Mesenchymal stem cell (in vitro differentiated cells and primary cell): ENCODE measurements at regions not wholly inside any gene's neighbourhood (a gene's known extent, or its start where the extent isn't known, plus 50 kb on each side); places are given as distances from the start of the nearest gene placed in this dataset.

Experiments used
- DNase-seq: peaks from one replicate; pipeline ENCODE4 v3.0.0-alpha.2; 2013
- H2AFZ ChIP-seq: one replicate; pipeline ENCODE4 v1.6.1; 2013; ENCODE audit warnings: low read depth, mild to moderate bottlenecking, control low read depth, inconsistent platforms, low read length, moderate library complexity
- H2AK5ac ChIP-seq: 2 replicates; pipeline ENCODE4 v1.6.1; 2013; ENCODE audit warnings: low read length, moderate library complexity, mild to moderate bottlenecking, inconsistent platforms; ENCODE audit not compliant: severe bottlenecking
- H2BK120ac ChIP-seq: one replicate; pipeline ENCODE4 v1.6.1; 2013; ENCODE audit warnings: low read depth, mild to moderate bottlenecking, inconsistent platforms, low read length, moderate library complexity
- H2BK12ac ChIP-seq, 2 experiments: one replicate each; pipeline ENCODE4 v1.6.1; 2013; ENCODE audit warnings: inconsistent platforms in 2 of 2, low read length in 2 of 2, mild to moderate bottlenecking in 2 of 2, moderate library complexity in 2 of 2, control low read depth in 1 of 2
- H2BK15ac ChIP-seq: one replicate; pipeline ENCODE4 v1.6.1; 2013; ENCODE audit warnings: mild to moderate bottlenecking, low read depth, inconsistent platforms; ENCODE audit not compliant: poor library complexity, severe bottlenecking
- H2BK5ac ChIP-seq: 2 replicates; pipeline ENCODE4 v1.6.1; 2013; ENCODE audit warnings: low read depth, mild to moderate bottlenecking, low read length, control low read depth, inconsistent platforms; ENCODE audit not compliant: poor library complexity, severe bottlenecking
- H3K14ac ChIP-seq, 2 experiments: one replicate each; pipeline ENCODE4 v1.6.1; 2013; ENCODE audit warnings: inconsistent platforms in 2 of 2, low read length in 2 of 2, control low read depth in 1 of 2, mild to moderate bottlenecking in 1 of 2, moderate library complexity in 1 of 2
- H3K18ac ChIP-seq, 2 experiments: one replicate each; pipeline ENCODE4 v1.6.1; 2013; ENCODE audit warnings: inconsistent platforms in 2 of 2, low read length in 2 of 2, control low read depth in 1 of 2, low read depth in 1 of 2, mild to moderate bottlenecking in 1 of 2
- H3K23ac ChIP-seq, 2 experiments: one replicate each; pipeline ENCODE4 v1.6.1; 2013; ENCODE audit warnings: inconsistent platforms in 2 of 2, low read length in 2 of 2, mild to moderate bottlenecking in 2 of 2, moderate library complexity in 2 of 2, control low read depth in 1 of 2
- H3K27ac ChIP-seq: 2 replicates; pipeline ENCODE4 v1.5.1; 2013; ENCODE audit warnings: mild to moderate bottlenecking, moderate library complexity, low read length, control low read depth, inconsistent platforms; ENCODE audit not compliant: poor library complexity, severe bottlenecking
- H3K27me3 ChIP-seq, 2 experiments: 2 replicates each; pipeline versions ENCODE4 v1.6.1 to v1.7.0; 2013; ENCODE audit warnings: low read length in 2 of 2, mild to moderate bottlenecking in 2 of 2, moderate library complexity in 2 of 2, control low read depth in 1 of 2, inconsistent platforms in 1 of 2; ENCODE audit not compliant: control insufficient read depth in 1 of 2, insufficient read depth in 1 of 2
- H3K36me3 ChIP-seq, 2 experiments: 2 replicates each; pipeline versions ENCODE4 v1.6.1 to v1.7.0; 2013; ENCODE audit warnings: low read length in 2 of 2, control low read depth in 1 of 2, inconsistent platforms in 1 of 2, low read depth in 1 of 2, mild to moderate bottlenecking in 1 of 2; ENCODE audit not compliant: insufficient read depth in 2 of 2, control insufficient read depth in 1 of 2
- H3K4ac ChIP-seq, 2 experiments: one replicate each; pipeline ENCODE4 v1.6.1; 2013; ENCODE audit warnings: inconsistent platforms in 2 of 2, low read length in 2 of 2, mild to moderate bottlenecking in 2 of 2, moderate library complexity in 2 of 2, control low read depth in 1 of 2, low read depth in 1 of 2
- H3K4me1 ChIP-seq: 2 replicates; pipeline ENCODE4 v1.6.1; 2013; ENCODE audit warnings: low read depth, low read length, control low read depth; ENCODE audit not compliant: control insufficient read depth, insufficient read depth
- H3K4me2 ChIP-seq: 2 replicates; pipeline ENCODE4 v1.6.1; 2013; ENCODE audit warnings: low read length, mild to moderate bottlenecking, inconsistent platforms; ENCODE audit not compliant: poor library complexity, severe bottlenecking
- H3K4me3 ChIP-seq, 2 experiments: 2 replicates each; pipeline versions ENCODE4 v1.5.1 to v1.7.0; 2013; ENCODE audit warnings: low read length in 2 of 2, mild to moderate bottlenecking in 2 of 2, control low read depth in 1 of 2, low read depth in 1 of 2; ENCODE audit not compliant: insufficient read depth in 1 of 2
- H3K79me1 ChIP-seq: replicated peaks from 2 replicates; pipeline ENCODE4 v1.6.1; 2013; ENCODE audit warnings: mild to moderate bottlenecking, control low read depth, low read length, inconsistent platforms; ENCODE audit not compliant: poor library complexity, severe bottlenecking
- H3K9ac ChIP-seq: 2 replicates; pipeline ENCODE4 v1.7.0; 2013; ENCODE audit warnings: mild to moderate bottlenecking, low read length, moderate library complexity
- H3K9me3 ChIP-seq: 2 replicates; pipeline ENCODE4 v1.7.0; 2013; ENCODE audit warnings: mild to moderate bottlenecking, low read length; ENCODE audit not compliant: control insufficient read depth
- H4K8ac ChIP-seq: one replicate; pipeline ENCODE4 v1.6.1; 2013; ENCODE audit warnings: inconsistent platforms, mild to moderate bottlenecking, low read length, moderate library complexity
- H4K91ac ChIP-seq: one replicate; pipeline ENCODE4 v1.6.1; 2013; ENCODE audit warnings: mild to moderate bottlenecking, low read length, inconsistent platforms
- WGBS: methylation state at CpG from one replicate; pipeline ENCODE4 v1.1.7; 2013; ENCODE audit warnings: mixed read lengths; 5-methylcytosine and 5-hydroxymethylcytosine counted together

DNA sequence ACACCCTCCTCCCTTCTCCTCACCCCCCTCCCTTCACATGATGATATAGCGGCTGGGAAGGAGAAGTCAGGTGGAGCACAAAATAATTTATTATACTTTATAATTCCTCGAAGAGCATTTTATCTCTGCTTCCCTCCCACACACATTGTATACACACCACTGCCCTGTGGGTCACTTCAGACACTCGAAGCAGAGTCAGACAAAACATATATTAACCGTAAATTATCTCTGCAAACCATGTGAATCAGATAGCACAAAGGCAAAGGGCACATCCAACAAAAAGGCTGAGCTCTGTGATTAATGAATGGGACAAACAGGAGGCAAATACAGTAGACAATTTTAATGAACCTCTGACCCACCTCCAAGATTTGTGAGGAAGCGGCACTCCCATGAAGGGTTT lies 450.7 kb downstream of the GALC start:
- WGBS = 53% methylated on average over 5 of the region's 5 CpGs
- Histone ChIP-seq H4K8ac (no peak overlapping the region), H3K14ac (no peak overlapping the region), H3K18ac (no peak overlapping the region), H2BK12ac (no peak overlapping the region), H3K79me1 (no peaks in the 10 kb centered on the region), H3K27ac (no peak overlapping the region), H3K4ac (no peak overlapping the region), H2AK5ac (no peak overlapping the region), H4K91ac (no peak overlapping the region), H2AFZ (no peak overlapping the region), H3K36me3 (no peaks in the 10 kb centered on the region), H3K9ac (no peak overlapping the region), H3K4me3 (no peak overlapping the region), H3K9me3 (no peaks in the 10 kb centered on the region), H2BK120ac (no peak overlapping the region), H3K23ac (no peak overlapping the region), H2BK5ac (no peak overlapping the region), H2BK15ac (no peak overlapping the region), H3K4me1 (no peaks in the 10 kb centered on the region), H3K4me2 (no peak overlapping the region), H3K27me3 (no peaks in the 10 kb centered on the region)
- DNase-seq = no peak

DNA sequence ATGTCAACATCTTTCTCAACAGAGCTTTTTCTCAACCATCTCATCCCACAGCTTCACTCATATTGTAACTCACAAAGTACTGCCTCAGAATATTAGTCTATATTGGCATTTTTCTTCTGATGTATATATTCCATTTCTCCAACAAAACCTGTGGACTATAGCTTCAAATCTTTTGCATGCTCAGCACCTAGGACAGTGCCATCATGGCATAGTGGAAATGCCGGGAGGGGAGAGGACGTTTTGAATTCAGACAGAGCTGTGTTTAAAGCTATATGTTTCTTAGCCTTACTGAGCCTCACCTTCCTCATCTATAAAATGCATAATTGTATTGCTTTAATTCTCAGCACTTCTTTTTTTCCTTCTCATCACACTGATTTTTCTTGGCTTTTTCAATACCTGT lies 452.6 kb downstream of the GALC start:
- no peak overlapping the region for H2BK12ac ChIP-seq
- no peaks in the 10 kb centered on the region for H3K4me1 ChIP-seq
- H2BK15ac ChIP-seq = no peak overlapping the region
- H3K9ac ChIP-seq = no peak overlapping the region
- H3K79me1 ChIP-seq = no peaks in the 10 kb centered on the region
- no peak overlapping the region for H2BK5ac ChIP-seq
- no peak overlapping the region for H2BK120ac ChIP-seq
- no peak overlapping the region for H3K4me2 ChIP-seq
- H4K91ac ChIP-seq = no peak overlapping the region
- H3K4me3 ChIP-seq = no peak overlapping the region
- no peak overlapping the region for H3K23ac ChIP-seq
- H3K27ac ChIP-seq = no peak overlapping the region
- no peak overlapping the region for H2AK5ac ChIP-seq
- H3K4ac ChIP-seq = no peak overlapping the region
- H3K36me3 ChIP-seq = no peaks in the 10 kb centered on the region
- no peaks in the 10 kb centered on the region for H3K27me3 ChIP-seq
- H4K8ac ChIP-seq = no peak overlapping the region
- no peak overlapping the region for H3K18ac ChIP-seq
- 100% methylated on average over 2 of the region's 2 CpGs for WGBS
- no peak for DNase-seq
- no peaks in the 10 kb centered on the region for H3K9me3 ChIP-seq
- H2AFZ ChIP-seq = no peak overlapping the region
- H3K14ac ChIP-seq = no peak overlapping the region

- Histone ChIP-seq H3K4me2 (no peak overlapping the region), H3K79me1 (no peaks in the 10 kb centered on the region), H2BK120ac (no peak overlapping the region), H4K91ac (no peak overlapping the region), H3K36me3 (no peaks in the 10 kb centered on the region), H2BK12ac (no peak overlapping the region), H3K4me3 (no peak overlapping the region), H3K9ac (no peak overlapping the region), H3K27ac (no peak overlapping the region), H3K4ac (no peak overlapping the region), H2BK15ac (no peak overlapping the region), H2BK5ac (no peak overlapping the region), H3K14ac (no peak overlapping the region), H2AFZ (no peak overlapping the region), H3K18ac (no peak overlapping the region), H2AK5ac (no peak overlapping the region), H3K9me3 (no peaks in the 10 kb centered on the region), H3K23ac (no peak overlapping the region), H3K4me1 (no peaks in the 10 kb centered on the region), H3K27me3 (no peaks in the 10 kb centered on the region), H4K8ac (no peak overlapping the region)
- WGBS = 44% methylated on average over 4 of the region's 4 CpGs
- DNase-seq = no peak
Measured at GRCh38 chr14:87529081-87529480, 463.9 kb downstream of the GALC start.

DNA sequence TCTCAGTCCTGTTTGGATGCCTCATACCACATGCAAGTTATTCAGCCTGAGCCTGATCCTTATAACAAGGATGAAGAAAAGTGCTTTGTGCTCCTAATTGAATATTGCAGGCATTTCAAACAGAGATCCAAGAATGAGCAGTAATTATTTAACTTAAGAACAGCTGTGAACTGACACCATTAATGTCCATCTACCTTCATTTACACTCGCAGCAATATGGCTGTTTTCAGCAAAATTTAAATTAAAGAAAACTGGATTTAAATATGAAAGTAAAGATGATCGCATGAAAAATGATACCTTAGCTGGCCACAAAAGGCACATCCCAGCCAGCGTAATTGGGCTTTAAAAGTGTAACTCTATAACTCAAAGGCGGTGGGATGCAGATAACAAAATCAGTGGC lies 466.3 kb downstream of the GALC start:
- H2AFZ ChIP-seq = no peak overlapping the region
- H4K8ac ChIP-seq = no peak overlapping the region
- H3K23ac ChIP-seq = no peak overlapping the region
- WGBS = 96% methylated on average over 4 of the region's 4 CpGs
- H3K18ac ChIP-seq = no peak overlapping the region
- no peaks in the 10 kb centered on the region for H3K9me3 ChIP-seq
- H3K27me3 ChIP-seq = no peaks in the 10 kb centered on the region
- H3K36me3 ChIP-seq = no peaks in the 10 kb centered on the region
- no peak overlapping the region for H3K27ac ChIP-seq
- H4K91ac ChIP-seq = no peak overlapping the region
- no peak overlapping the region for H3K9ac ChIP-seq
- no peak overlapping the region for H2BK120ac ChIP-seq
- DNase-seq = no peak
- H2BK12ac ChIP-seq = no peak overlapping the region
- no peak overlapping the region for H3K14ac ChIP-seq
- no peak overlapping the region for H2BK15ac ChIP-seq
- H2BK5ac ChIP-seq = no peak overlapping the region
- H3K4ac ChIP-seq = no peak overlapping the region
- H3K4me2 ChIP-seq = no peak overlapping the region
- no peak overlapping the region for H2AK5ac ChIP-seq
- no peaks in the 10 kb centered on the region for H3K79me1 ChIP-seq
- H3K4me3 ChIP-seq = no peak overlapping the region
- H3K4me1 ChIP-seq = no peaks in the 10 kb centered on the region
